B cell (primary cell): ENCODE measurements at regions not wholly inside any gene's neighbourhood (a gene's known extent, or its start where the extent isn't known, plus 50 kb on each side); places are given as distances from the start of the nearest gene placed in this dataset.

Source experiments
- ATAC-seq: fragments of 200-7000 bp; cut with Tn5 transposase; one replicate; pipeline ENCODE4 v1.10.0; 2021; ENCODE audit warnings: low read depth, mild to moderate bottlenecking, moderate number of reproducible peaks, moderate library complexity
- CTCF ChIA-PET: fragments of 350-600 bp; sonication (Branson Sonifier 250); formaldehyde crosslinking; loops from one replicate; lab custom pipeline; 2021; ENCODE audit warnings: antibody characterized with exemption, inconsistent platforms; lab: Charles Lee
- POLR2A ChIA-PET: fragments of 350-600 bp; sonication (Branson Sonifier 250); formaldehyde crosslinking; loops from one replicate; lab custom pipeline; 2021; ENCODE audit warnings: antibody characterized with exemption; lab: Charles Lee
- DNase-seq: peaks from one replicate; pipeline ENCODE4 v3.0.0; 2013
- H2AFZ ChIP-seq: 2 replicates; pipeline ENCODE4 v1.6.1; 2012; ENCODE audit warnings: mild to moderate bottlenecking, low read depth, low read length; ENCODE audit not compliant: insufficient read depth, poor library complexity, severe bottlenecking
- H3K27ac ChIP-seq, 2 donors: 1 replicate in 1 of 2; 2 replicates in 1 of 2; pipeline ENCODE4 v1.5.1; 2012 to 2013; ENCODE audit warnings: low read length in 2 of 2, mild to moderate bottlenecking in 2 of 2, moderate library complexity in 1 of 2
- H3K27me3 ChIP-seq, 4 experiments: fragments of 200-600 bp in 1 of 4; sonication (generic) in 1 of 4; replicated peaks in 1 of 4; 1 replicate in 2 of 4; 2 replicates in 2 of 4; pipeline versions ENCODE4 v1.6.1 to v1.7.0; 2013 to 2016; ENCODE audit warnings: low read length in 3 of 4, mild to moderate bottlenecking in 2 of 4, mixed read lengths in 1 of 4, moderate library complexity in 1 of 4; ENCODE audit not compliant: insufficient read depth in 4 of 4, control insufficient read depth in 3 of 4; ENCODE audit errors: control extremely low read depth in 1 of 4
- H3K36me3 ChIP-seq, 2 experiments: replicated peaks in 1 of 2; 1 replicate in 1 of 2; 2 replicates in 1 of 2; pipeline versions ENCODE4 v1.6.1 to v1.7.1; 2013; ENCODE audit warnings: low read length in 1 of 2; ENCODE audit not compliant: insufficient read depth in 2 of 2, control insufficient read depth in 1 of 2; ENCODE audit errors: control extremely low read depth in 1 of 2, extremely low read depth in 1 of 2
- H3K4me1 ChIP-seq, 2 donors: fragments of 200-600 bp in 1 of 2; sonication (generic) in 1 of 2; 1 replicate in 1 of 2; 2 replicates in 1 of 2; pipeline versions ENCODE4 v1.5.1 to v1.6.1; 2013 to 2017; ENCODE audit warnings: low read length in 2 of 2; ENCODE audit not compliant: control insufficient read depth in 2 of 2, insufficient read depth in 2 of 2
- H3K4me2 ChIP-seq: replicated peaks from 2 replicates; pipeline ENCODE3; 2012; ENCODE audit warnings: mild to moderate bottlenecking, low read depth, low read length; ENCODE audit not compliant: poor library complexity, severe bottlenecking
- H3K4me3 ChIP-seq, 5 experiments: fragments of 200-600 bp in 1 of 5; sonication (generic) in 1 of 5; 1 replicate in 3 of 5; 2 replicates in 2 of 5; pipeline versions ENCODE4 v1.5.1 to v1.7.0; 2011 to 2016; ENCODE audit warnings: low read length in 4 of 5, mild to moderate bottlenecking in 4 of 5, low read depth in 2 of 5, control low read depth in 1 of 5, moderate library complexity in 1 of 5; ENCODE audit not compliant: insufficient read depth in 1 of 5; ENCODE audit errors: control extremely low read depth in 1 of 5, extremely low read depth in 1 of 5
- H3K79me2 ChIP-seq: fragments of 200-600 bp; sonication (generic); one replicate; pipeline ENCODE4 v1.6.0; 2016; ENCODE audit warnings: low read length; ENCODE audit not compliant: control insufficient read depth, insufficient read depth
- H3K9ac ChIP-seq: fragments of 200-600 bp; sonication (generic); 2 replicates; pipeline ENCODE4 v1.6.1; 2017; ENCODE audit warnings: mild to moderate bottlenecking, low read length, moderate library complexity
- H3K9me3 ChIP-seq, 3 donors: one replicate each; pipeline versions ENCODE4 v1.6.1 to v1.7.1; 2013; ENCODE audit warnings: low read length in 2 of 3; ENCODE audit not compliant: control insufficient read depth in 2 of 3, insufficient read depth in 1 of 3; ENCODE audit errors: control extremely low read depth in 1 of 3
- H4K20me1 ChIP-seq: 2 replicates; pipeline ENCODE4 v1.6.0; 2012; ENCODE audit warnings: mild to moderate bottlenecking, low read length; ENCODE audit not compliant: insufficient read depth, control insufficient read depth, poor library complexity, severe bottlenecking
- H3K27ac Mint-ChIP-seq: one replicate; pipeline ENCODE4 v1.8.0; 2021; ENCODE audit warnings: mixed read lengths
- H3K27me3 Mint-ChIP-seq: one replicate; pipeline ENCODE4 v1.8.0; 2021; ENCODE audit warnings: mixed read lengths
- H3K4me1 Mint-ChIP-seq: one replicate; pipeline ENCODE4 v1.8.0; 2021; ENCODE audit warnings: mixed read lengths
- H3K4me3 Mint-ChIP-seq: one replicate; pipeline ENCODE4 v1.8.0; 2021; ENCODE audit warnings: mixed read lengths
- H3K9me3 Mint-ChIP-seq: one replicate; pipeline ENCODE4 v1.8.0; 2022; ENCODE audit warnings: mixed read lengths; ENCODE audit not compliant: insufficient read depth
- EZH2 ChIP-seq: IDR thresholded peaks from 2 replicates; pipeline ENCODE4 v1.6.1; 2012; ENCODE audit warnings: borderline replicate concordance, low read depth, mild to moderate bottlenecking, moderate library complexity, low read length; ENCODE audit not compliant: insufficient read depth, poor library complexity, severe bottlenecking
- WGBS: methylation state at CpG from one replicate; pipeline ENCODE4 v1.1.5; 2013; ENCODE audit warnings: missing lambda C conversion rate; ENCODE audit not compliant: insufficient coverage; 5-methylcytosine and 5-hydroxymethylcytosine counted together
- intact Hi-C: fragments of 100-400 bp; cut with micrococcal nuclease; formaldehyde crosslinking; loops from one replicate; pipeline ENCODE4 v1.10.0; 2022
- TF ChIP-seq, protein P1 (sequence below): fragments of 200-600 bp; IDR thresholded peaks from one replicate; pipeline ENCODE4 v1.8.0; 2022; ENCODE audit warnings: antibody characterized with exemption, mild to moderate bottlenecking

DNA sequence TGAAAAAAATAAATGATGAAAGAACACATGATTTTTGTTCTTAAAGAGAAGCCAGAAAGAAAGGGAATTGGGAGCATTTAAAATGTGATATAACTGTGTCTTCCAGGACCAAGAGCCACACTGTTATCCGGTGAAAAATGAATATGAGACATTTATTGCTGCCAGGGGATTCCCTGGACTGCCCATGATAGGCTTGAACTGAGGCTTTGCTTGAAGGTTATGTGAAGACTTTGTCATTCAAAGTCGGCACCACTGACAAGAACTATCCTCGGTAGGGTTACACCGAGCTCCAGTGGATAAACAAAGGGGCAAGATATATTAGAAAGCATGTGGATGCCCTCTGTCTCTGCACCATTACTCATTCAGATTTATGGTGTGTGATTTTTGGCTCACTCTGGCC is 125.4 kb upstream of the MINDY3 start:
- H3K36me3 ChIP-seq = no peaks in the 10 kb centered on the region
- H3K9ac ChIP-seq = no peak overlapping the region
- POLR2A ChIA-PET = no interaction called here
- no peak overlapping the region for H3K4me3 Mint-ChIP-seq
- no peaks in the 10 kb centered on the region for H3K4me1 ChIP-seq
- DNase-seq = no peak
- no peak for ATAC-seq
- peaks cover 2% of the 10 kb centered on the region for H3K9me3 Mint-ChIP-seq
- no peaks in the 10 kb centered on the region for H3K9me3 ChIP-seq
- H3K4me1 Mint-ChIP-seq = no peaks in the 10 kb centered on the region
- intact Hi-C loops = no loop called here
- no peak overlapping the region for H3K27ac Mint-ChIP-seq
- H3K4me3 ChIP-seq = no peak overlapping the region
- no peaks in the 10 kb centered on the region for H4K20me1 ChIP-seq
- 97% methylated on average over 3 of the region's 4 CpGs for WGBS
- no peaks in the 10 kb centered on the region for H3K27me3 Mint-ChIP-seq
- no peaks in the 10 kb centered on the region for H3K79me2 ChIP-seq
- CTCF ChIA-PET = interaction anchor here (0.7 kb wide), 1 partner anchor 701 kb away, joined by 3 read pairs; no protein-coding TSS in a partner anchor
- no peak overlapping the region for H3K27ac ChIP-seq
- no peak overlapping the region for H2AFZ ChIP-seq
- no peak overlapping the region for H3K4me2 ChIP-seq
- no peaks in the 10 kb centered on the region for H3K27me3 ChIP-seq
- TF ChIP-seq EZH2 = no peak
- TF ChIP-seq, protein P1, sequence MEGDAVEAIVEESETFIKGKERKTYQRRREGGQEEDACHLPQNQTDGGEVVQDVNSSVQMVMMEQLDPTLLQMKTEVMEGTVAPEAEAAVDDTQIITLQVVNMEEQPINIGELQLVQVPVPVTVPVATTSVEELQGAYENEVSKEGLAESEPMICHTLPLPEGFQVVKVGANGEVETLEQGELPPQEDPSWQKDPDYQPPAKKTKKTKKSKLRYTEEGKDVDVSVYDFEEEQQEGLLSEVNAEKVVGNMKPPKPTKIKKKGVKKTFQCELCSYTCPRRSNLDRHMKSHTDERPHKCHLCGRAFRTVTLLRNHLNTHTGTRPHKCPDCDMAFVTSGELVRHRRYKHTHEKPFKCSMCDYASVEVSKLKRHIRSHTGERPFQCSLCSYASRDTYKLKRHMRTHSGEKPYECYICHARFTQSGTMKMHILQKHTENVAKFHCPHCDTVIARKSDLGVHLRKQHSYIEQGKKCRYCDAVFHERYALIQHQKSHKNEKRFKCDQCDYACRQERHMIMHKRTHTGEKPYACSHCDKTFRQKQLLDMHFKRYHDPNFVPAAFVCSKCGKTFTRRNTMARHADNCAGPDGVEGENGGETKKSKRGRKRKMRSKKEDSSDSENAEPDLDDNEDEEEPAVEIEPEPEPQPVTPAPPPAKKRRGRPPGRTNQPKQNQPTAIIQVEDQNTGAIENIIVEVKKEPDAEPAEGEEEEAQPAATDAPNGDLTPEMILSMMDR = no peak

DNA sequence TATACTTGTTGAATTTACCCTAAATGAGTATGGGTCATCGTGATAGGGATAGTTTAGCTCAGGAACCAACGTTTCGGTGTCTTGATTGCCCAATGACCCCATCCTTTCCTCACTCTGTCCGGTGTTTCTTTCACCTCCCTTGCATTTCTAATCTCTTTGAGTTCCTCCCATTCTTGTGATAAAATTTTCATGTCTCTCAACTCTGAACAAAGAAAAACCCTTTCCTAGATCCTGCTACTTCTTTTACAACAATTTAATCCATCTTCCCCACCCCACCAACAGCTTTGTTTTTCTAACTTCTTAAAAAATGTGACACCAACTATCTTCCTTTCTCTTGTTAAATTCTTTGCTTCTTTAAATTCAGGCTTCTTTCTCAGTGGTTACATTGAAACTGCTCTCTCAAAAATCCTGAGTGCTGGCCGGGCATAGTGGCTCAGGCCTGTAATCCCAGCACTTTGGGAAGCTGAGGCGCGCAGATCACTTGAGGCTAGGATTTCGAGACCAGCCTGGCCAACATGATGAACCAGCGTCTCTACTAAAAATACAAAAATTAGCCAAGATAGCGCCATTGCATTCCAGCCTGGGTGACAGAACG is 130.3 kb upstream of the MINDY3 start:
- Histone ChIP-seq H3K9me3 (peaks cover 0 to 3% (median 0%) of the 10 kb centered on the region in 3 donors), H3K79me2 (no peaks in the 10 kb centered on the region), H3K4me1 (no peaks in the 10 kb centered on the region), H3K4me3 (no peak overlapping the region), H3K4me2 (no peak overlapping the region), H3K27ac (no peak overlapping the region), H3K9ac (no peak overlapping the region), H2AFZ (no peak overlapping the region), H4K20me1 (no peaks in the 10 kb centered on the region), H3K27me3 (no peaks in the 10 kb centered on the region), H3K36me3 (no peaks in the 10 kb centered on the region)
- Mint-ChIP-seq H3K4me1 (no peaks in the 10 kb centered on the region), H3K9me3 (peaks cover 7% of the 10 kb centered on the region), H3K27me3 (no peaks in the 10 kb centered on the region), H3K4me3 (no peak overlapping the region), H3K27ac (no peak overlapping the region)
- intact Hi-C loops = no loop called here
- ATAC-seq (no peak), DNase-seq (no peak)
- POLR2A ChIA-PET = no interaction called here
- TF ChIP-seq EZH2 = no peak
- TF ChIP-seq, protein P1 = no peak
- WGBS = 91% methylated on average over 6 of the region's 11 CpGs
- CTCF ChIA-PET = no interaction called here
